WTC11 (cell line): ENCODE measurements at regions not wholly inside any gene's neighbourhood (a gene's known extent, or its start where the extent isn't known, plus 50 kb on each side); places are given as distances from the start of the nearest gene placed in this dataset.

Experiments used
- ATAC-seq: fragments of 200-7000 bp; cut with Tn5 transposase; 2 replicates; pipeline ENCODE4 v1.10.0; 2021; ENCODE audit warnings: mild to moderate bottlenecking, moderate library complexity
- CTCF ChIA-PET: fragments of 300-600 bp; sonication (Branson Sonifier 250); formaldehyde crosslinking; loops from one replicate; lab custom pipeline; 2021; ENCODE audit warnings: antibody characterized with exemption; lab: Charles Lee
- POLR2A ChIA-PET: fragments of 350-600 bp; sonication (Branson Sonifier 250); formaldehyde crosslinking; loops from one replicate; lab custom pipeline; 2021; ENCODE audit warnings: antibody characterized with exemption; lab: Charles Lee
- DNase-seq: peaks from one replicate; pipeline ENCODE4 v3.0.0; 2021; ENCODE audit warnings: low spot score
- H3K27ac Mint-ChIP-seq: 2 replicates; pipeline ENCODE4 v1.8.0; 2021; ENCODE audit warnings: mixed read lengths
- H3K27me3 Mint-ChIP-seq: 2 replicates; pipeline ENCODE4 v1.8.0; 2021; ENCODE audit warnings: low read depth, mild to moderate bottlenecking, moderate library complexity, mixed read lengths
- H3K36me3 Mint-ChIP-seq: 2 replicates; pipeline ENCODE4 v1.8.0; 2021; ENCODE audit warnings: mixed read lengths
- H3K4me1 Mint-ChIP-seq: 2 replicates; pipeline ENCODE4 v1.8.0; 2022; ENCODE audit warnings: mixed read lengths
- H3K4me3 Mint-ChIP-seq: 2 replicates; pipeline ENCODE4 v1.8.0; 2021; ENCODE audit warnings: mild to moderate bottlenecking, moderate library complexity, mixed read lengths
- H3K9me3 Mint-ChIP-seq: 2 replicates; pipeline ENCODE4 v1.8.0; 2021; ENCODE audit warnings: mixed read lengths
- ATF1 ChIP-seq: sonication (generic); formaldehyde crosslinking; IDR thresholded peaks from 2 replicates; pipeline ENCODE4 v1.8.1; 2023; ENCODE audit warnings: mild to moderate bottlenecking, moderate library complexity, missing genetic modification reagents
- CREM ChIP-seq: sonication (generic); formaldehyde crosslinking; IDR thresholded peaks from 2 replicates; pipeline ENCODE4 v1.8.1; 2022; ENCODE audit warnings: mild to moderate bottlenecking, missing genetic modification reagents, moderate library complexity
- CTCF ChIP-seq: fragments of 200-600 bp; IDR thresholded peaks from 2 replicates; pipeline ENCODE4 v1.8.0; 2022; ENCODE audit warnings: antibody characterized with exemption
- E2F1 ChIP-seq: sonication (generic); formaldehyde crosslinking; IDR thresholded peaks from 2 replicates; pipeline ENCODE4 v1.8.0; 2022; ENCODE audit warnings: mild to moderate bottlenecking, missing genetic modification reagents
- ESRRA ChIP-seq: sonication (generic); formaldehyde crosslinking; IDR thresholded peaks from 2 replicates; pipeline ENCODE4 v1.8.1; 2022; ENCODE audit warnings: mild to moderate bottlenecking, missing genetic modification reagents, borderline replicate concordance
- FOXJ3 ChIP-seq: sonication (generic); formaldehyde crosslinking; IDR thresholded peaks from 2 replicates; pipeline ENCODE4 v1.9.0; 2021; ENCODE audit warnings: missing genetic modification reagents, mild to moderate bottlenecking, borderline replicate concordance
- GABPB1 ChIP-seq: sonication (generic); formaldehyde crosslinking; IDR thresholded peaks from 2 replicates; pipeline ENCODE4 v1.8.1; 2023; ENCODE audit warnings: mild to moderate bottlenecking, missing genetic modification reagents
- GTF2I ChIP-seq: fragments of 250-450 bp; sonication (Bioruptor Pico); conservative IDR thresholded peaks from 2 replicates; pipeline ENCODE4 v1.4.0; 2021; ENCODE audit warnings: mild to moderate bottlenecking
- NFATC4 ChIP-seq: fragments of 250-450 bp; sonication (Bioruptor Pico); IDR thresholded peaks from 2 replicates; pipeline ENCODE4 v1.9.0; 2021; ENCODE audit warnings: mild to moderate bottlenecking
- NR3C1 ChIP-seq: sonication (generic); formaldehyde crosslinking; conservative IDR thresholded peaks from 2 replicates; pipeline ENCODE4 v1.8.1; 2023; ENCODE audit warnings: low read depth, mild to moderate bottlenecking, missing genetic modification reagents
- SOX15 ChIP-seq: fragments of 250-450 bp; sonication (Bioruptor Pico); IDR thresholded peaks from 2 replicates; pipeline ENCODE4 v1.9.0; 2021; ENCODE audit warnings: mild to moderate bottlenecking
- STAT6 ChIP-seq: sonication (generic); formaldehyde crosslinking; conservative IDR thresholded peaks from 2 replicates; pipeline ENCODE4 v1.8.1; 2023; ENCODE audit warnings: mild to moderate bottlenecking, low read depth, missing genetic modification reagents, moderate library complexity
- TCF7 ChIP-seq: sonication (generic); formaldehyde crosslinking; IDR thresholded peaks from 2 replicates; pipeline ENCODE4 v1.8.0; 2022; ENCODE audit warnings: mild to moderate bottlenecking, low read depth, missing genetic modification reagents, moderate library complexity
- TEAD4 ChIP-seq: sonication (generic); formaldehyde crosslinking; IDR thresholded peaks from 2 replicates; pipeline ENCODE4 v1.8.0; 2022; ENCODE audit warnings: mild to moderate bottlenecking, missing genetic modification reagents
- USF1 ChIP-seq: sonication (generic); formaldehyde crosslinking; IDR thresholded peaks from 2 replicates; pipeline ENCODE4 v1.8.0; 2022; ENCODE audit warnings: mild to moderate bottlenecking, missing genetic modification reagents
- ZNF219 ChIP-seq: sonication (generic); formaldehyde crosslinking; IDR thresholded peaks from 2 replicates; pipeline ENCODE4 v1.8.0; 2023; ENCODE audit warnings: missing genetic modification reagents, mild to moderate bottlenecking, borderline replicate concordance
- ZNF281 ChIP-seq: sonication (generic); formaldehyde crosslinking; IDR thresholded peaks from 2 replicates; pipeline ENCODE4 v1.8.0; 2023; ENCODE audit warnings: mild to moderate bottlenecking, missing genetic modification reagents
- ZNF317 ChIP-seq: sonication (generic); formaldehyde crosslinking; IDR thresholded peaks from 2 replicates; pipeline ENCODE4 v1.8.1; 2023; ENCODE audit warnings: low read depth, mild to moderate bottlenecking, moderate library complexity, missing genetic modification reagents, borderline replicate concordance
- ZNF423 ChIP-seq: fragments of 250-450 bp; sonication (Bioruptor Pico); IDR thresholded peaks from 2 replicates; pipeline ENCODE4 v2.1.2; 2022; ENCODE audit warnings: mild to moderate bottlenecking, moderate library complexity
- TF ChIP-seq, protein P1 (sequence below): sonication (generic); formaldehyde crosslinking; IDR thresholded peaks from 2 replicates; pipeline ENCODE4 v1.8.1; 2022; ENCODE audit warnings: mild to moderate bottlenecking, missing genetic modification reagents, moderate library complexity, borderline replicate concordance
- TF ChIP-seq, protein P2 (sequence below): sonication (generic); formaldehyde crosslinking; conservative IDR thresholded peaks from 2 replicates; pipeline ENCODE4 v1.8.1; 2022; ENCODE audit warnings: mild to moderate bottlenecking, missing genetic modification reagents
- TF ChIP-seq, protein P3 (sequence below): sonication (generic); formaldehyde crosslinking; IDR thresholded peaks from 2 replicates; pipeline ENCODE4 v1.8.1; 2022; ENCODE audit warnings: low read depth, mild to moderate bottlenecking, moderate library complexity, missing genetic modification reagents, borderline replicate concordance
- TF ChIP-seq, protein P4 (sequence below): sonication (generic); formaldehyde crosslinking; IDR thresholded peaks from 2 replicates; pipeline ENCODE4 v1.8.1; 2023; ENCODE audit warnings: mild to moderate bottlenecking, missing genetic modification reagents, moderate library complexity

DNA sequence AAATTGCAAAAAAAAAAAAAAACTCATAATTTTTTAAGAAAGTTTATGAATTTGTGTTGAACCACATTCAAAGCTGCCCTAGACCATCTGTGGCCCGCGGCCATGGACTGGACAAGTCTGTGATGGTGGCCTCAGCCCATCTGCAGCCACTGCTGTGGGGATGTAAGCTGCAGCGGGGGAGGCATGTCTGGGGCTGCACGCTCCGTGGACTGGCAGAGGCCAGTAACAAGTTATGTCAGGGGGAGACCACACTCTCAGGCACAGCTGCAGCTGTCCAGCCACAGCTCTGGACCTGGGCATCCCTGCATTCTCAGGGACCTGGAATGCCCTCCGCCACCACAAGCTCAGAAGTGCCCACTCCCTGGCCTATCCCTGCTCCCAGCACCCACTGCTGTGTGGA lies 1272.3 kb upstream of the CDH9 start:
- no peak for DNase-seq
- H3K36me3 Mint-ChIP-seq: no peaks in the 10 kb centered on the region; the same call in 1 of the 2 replicates
- no peak for TF ChIP-seq ZNF423 (CRISPR knock-in tag)
- no peak for TF ChIP-seq TEAD4
- TF ChIP-seq FOXJ3 (CRISPR knock-in tag): no peak
- TF ChIP-seq USF1 (CRISPR knock-in tag): no peak
- TF ChIP-seq NFATC4 (CRISPR knock-in tag): no peak
- no peak for TF ChIP-seq CTCF
- no peak for TF ChIP-seq ZNF219
- TF ChIP-seq, protein P1, sequence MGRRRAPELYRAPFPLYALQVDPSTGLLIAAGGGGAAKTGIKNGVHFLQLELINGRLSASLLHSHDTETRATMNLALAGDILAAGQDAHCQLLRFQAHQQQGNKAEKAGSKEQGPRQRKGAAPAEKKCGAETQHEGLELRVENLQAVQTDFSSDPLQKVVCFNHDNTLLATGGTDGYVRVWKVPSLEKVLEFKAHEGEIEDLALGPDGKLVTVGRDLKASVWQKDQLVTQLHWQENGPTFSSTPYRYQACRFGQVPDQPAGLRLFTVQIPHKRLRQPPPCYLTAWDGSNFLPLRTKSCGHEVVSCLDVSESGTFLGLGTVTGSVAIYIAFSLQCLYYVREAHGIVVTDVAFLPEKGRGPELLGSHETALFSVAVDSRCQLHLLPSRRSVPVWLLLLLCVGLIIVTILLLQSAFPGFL (CRISPR knock-in tag): no peak
- no peak for TF ChIP-seq E2F1 (CRISPR knock-in tag)
- no peak for TF ChIP-seq ZNF317
- no peak for TF ChIP-seq TCF7
- TF ChIP-seq, protein P2, sequence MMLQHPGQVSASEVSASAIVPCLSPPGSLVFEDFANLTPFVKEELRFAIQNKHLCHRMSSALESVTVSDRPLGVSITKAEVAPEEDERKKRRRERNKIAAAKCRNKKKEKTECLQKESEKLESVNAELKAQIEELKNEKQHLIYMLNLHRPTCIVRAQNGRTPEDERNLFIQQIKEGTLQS: no peak
- TF ChIP-seq ATF1 (CRISPR knock-in tag): no peak
- no peak for TF ChIP-seq GABPB1 (CRISPR knock-in tag)
- TF ChIP-seq ESRRA: no peak
- TF ChIP-seq CREM: no peak
- TF ChIP-seq, all 79 proteins: peak for 0
- no peak for ATAC-seq
- no peak overlapping the region for H3K27ac Mint-ChIP-seq
- H3K4me1 Mint-ChIP-seq: no peaks in the 10 kb centered on the region
- H3K9me3 Mint-ChIP-seq: peaks cover 9% of the 10 kb centered on the region
- no peaks in the 10 kb centered on the region for H3K27me3 Mint-ChIP-seq
- H3K4me3 Mint-ChIP-seq: no peak overlapping the region
- CTCF ChIA-PET: no interaction called here
- POLR2A ChIA-PET: no interaction called here

GRCh38 chr5:28305891-28306290 lies 1267.5 kb upstream of the CDH9 start:
- ChIA-PET POLR2A (no interaction called here), CTCF (no interaction called here)
- peaks cover 27% of the 10 kb centered on the region for H3K9me3 Mint-ChIP-seq
- H3K27me3 Mint-ChIP-seq: no peaks in the 10 kb centered on the region
- H3K4me3 Mint-ChIP-seq: no peak overlapping the region
- H3K4me1 Mint-ChIP-seq: no peaks in the 10 kb centered on the region
- no peaks in the 10 kb centered on the region; the same call in 1 of the 2 replicates for H3K36me3 Mint-ChIP-seq
- ATAC-seq (no peak), DNase-seq (no peak)
- no peak overlapping the region for H3K27ac Mint-ChIP-seq
- TF ChIP-seq, protein P3, sequence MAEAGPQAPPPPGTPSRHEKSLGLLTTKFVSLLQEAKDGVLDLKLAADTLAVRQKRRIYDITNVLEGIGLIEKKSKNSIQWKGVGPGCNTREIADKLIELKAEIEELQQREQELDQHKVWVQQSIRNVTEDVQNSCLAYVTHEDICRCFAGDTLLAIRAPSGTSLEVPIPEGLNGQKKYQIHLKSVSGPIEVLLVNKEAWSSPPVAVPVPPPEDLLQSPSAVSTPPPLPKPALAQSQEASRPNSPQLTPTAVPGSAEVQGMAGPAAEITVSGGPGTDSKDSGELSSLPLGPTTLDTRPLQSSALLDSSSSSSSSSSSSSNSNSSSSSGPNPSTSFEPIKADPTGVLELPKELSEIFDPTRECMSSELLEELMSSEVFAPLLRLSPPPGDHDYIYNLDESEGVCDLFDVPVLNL (CRISPR knock-in tag): no peak
- TF ChIP-seq NR3C1 (CRISPR knock-in tag): no peak
- TF ChIP-seq, protein P4, sequence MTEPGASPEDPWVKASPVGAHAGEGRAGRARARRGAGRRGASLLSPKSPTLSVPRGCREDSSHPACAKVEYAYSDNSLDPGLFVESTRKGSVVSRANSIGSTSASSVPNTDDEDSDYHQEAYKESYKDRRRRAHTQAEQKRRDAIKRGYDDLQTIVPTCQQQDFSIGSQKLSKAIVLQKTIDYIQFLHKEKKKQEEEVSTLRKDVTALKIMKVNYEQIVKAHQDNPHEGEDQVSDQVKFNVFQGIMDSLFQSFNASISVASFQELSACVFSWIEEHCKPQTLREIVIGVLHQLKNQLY (CRISPR knock-in tag): no peak
- TF ChIP-seq GTF2I (CRISPR knock-in tag): no peak
- no peak for TF ChIP-seq SOX15 (CRISPR knock-in tag)
- TF ChIP-seq STAT6 (CRISPR knock-in tag): no peak
- TF ChIP-seq ZNF281 (CRISPR knock-in tag): no peak
